SU-DHL-6 (cell line): ENCODE measurements at regions not wholly inside any gene's neighbourhood (a gene's known extent, or its start where the extent isn't known, plus 50 kb on each side); places are given as distances from the start of the nearest gene placed in this dataset.

Source experiments
- CTCF ChIP-seq: fragments of 200-600 bp; sonication (generic); IDR thresholded peaks from one replicate; pipeline ENCODE4 v1.5.1; 2017; ENCODE audit warnings: antibody characterized with exemption, mild to moderate bottlenecking, low read length, moderate library complexity; ENCODE audit not compliant: insufficient read depth, poor library complexity, severe bottlenecking
- EZH2phosphoT487 ChIP-seq: fragments of 200-600 bp; sonication (generic), shearing (Covaris generic); conservative IDR thresholded peaks from 2 replicates; pipeline ENCODE4 v1.6.1; 2018; ENCODE audit warnings: mild to moderate bottlenecking, antibody characterized with exemption, low read length, moderate library complexity, mixed read lengths

DNA sequence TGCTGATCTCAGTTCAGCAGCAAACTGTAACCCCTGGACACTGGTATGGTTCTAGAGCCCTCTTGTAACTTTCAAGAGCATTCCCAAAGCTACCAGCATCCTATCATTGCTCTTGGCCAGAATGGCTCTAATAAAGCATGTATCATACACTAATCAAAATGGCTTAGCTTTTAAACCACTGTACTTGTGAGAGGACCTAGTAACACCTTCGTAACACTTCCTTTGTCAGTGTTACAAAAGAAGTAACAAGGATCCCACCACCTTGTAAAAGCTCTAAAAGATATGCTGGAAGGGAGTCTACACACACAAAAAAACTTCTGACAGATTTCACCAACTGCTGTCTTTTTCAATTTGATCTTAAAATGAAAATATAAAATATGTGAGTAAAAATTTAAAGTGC lies 144.7 kb downstream of the ALOX5 start:
- TF ChIP-seq CTCF: no peak
- no peak for TF ChIP-seq EZH2phosphoT487
